ENCODE measurements at regions not wholly inside any gene's neighbourhood (a gene's known extent, or its start where the extent isn't known, plus 50 kb on each side); places are given as distances from the start of the nearest gene placed in this dataset.
"Not testable (repeated sequence)": the region's sequence is repeated elsewhere in the genome, so short reads cannot be mapped to it uniquely, and the experiment has no call there.

- DNase-seq: no peak
Measured at GRCh38 chr4:132097041-132097440, 1052.1 kb upstream of the PCDH10 start.

- DNase-seq: no peak
Measured at GRCh38 chr4:132101526-132101925, 1047.6 kb upstream of the PCDH10 start.

- no peak for DNase-seq
Measured at GRCh38 chr4:132108784-132109183, 1040.3 kb upstream of the PCDH10 start.

DNA sequence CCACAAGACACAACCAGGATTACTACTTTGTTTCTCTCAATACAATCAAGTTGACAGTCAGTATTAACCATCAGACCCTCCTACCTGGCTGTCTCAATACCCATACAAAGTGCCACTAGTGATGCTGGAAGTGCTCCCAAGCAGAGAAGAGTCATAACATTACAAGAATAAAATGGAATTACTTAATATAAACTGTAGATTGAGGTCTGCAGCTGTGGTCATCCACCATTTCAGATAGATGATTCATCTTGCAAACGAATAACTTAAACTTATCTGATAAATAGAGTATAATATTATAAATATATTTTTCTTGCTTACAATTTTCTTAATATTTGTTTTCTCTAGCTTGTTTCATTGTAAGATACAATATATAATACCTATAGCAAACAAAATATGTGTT, 1034.2 kb upstream of the PCDH10 start:
- DNase-seq: no peak

DNA sequence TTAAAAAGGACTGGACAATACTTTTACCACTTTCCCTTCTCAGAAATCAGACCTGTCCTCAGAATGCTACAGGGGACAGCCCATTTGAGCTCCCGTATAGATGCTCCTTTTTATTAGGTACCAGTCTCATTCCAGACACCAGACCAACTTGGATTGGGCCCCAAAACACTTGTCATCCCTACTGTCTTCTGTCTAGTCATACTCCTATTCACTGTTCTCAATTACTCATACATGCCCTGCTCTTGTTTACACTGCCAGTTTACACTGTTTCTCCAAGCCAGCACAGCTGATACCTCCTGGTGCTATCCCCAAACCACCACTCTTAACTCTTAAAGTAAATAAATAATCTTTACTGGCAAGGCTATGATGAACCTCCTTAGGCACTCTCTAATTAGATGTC, 1026.4 kb upstream of the PCDH10 start:
- not testable (repeated sequence) for DNase-seq

DNA sequence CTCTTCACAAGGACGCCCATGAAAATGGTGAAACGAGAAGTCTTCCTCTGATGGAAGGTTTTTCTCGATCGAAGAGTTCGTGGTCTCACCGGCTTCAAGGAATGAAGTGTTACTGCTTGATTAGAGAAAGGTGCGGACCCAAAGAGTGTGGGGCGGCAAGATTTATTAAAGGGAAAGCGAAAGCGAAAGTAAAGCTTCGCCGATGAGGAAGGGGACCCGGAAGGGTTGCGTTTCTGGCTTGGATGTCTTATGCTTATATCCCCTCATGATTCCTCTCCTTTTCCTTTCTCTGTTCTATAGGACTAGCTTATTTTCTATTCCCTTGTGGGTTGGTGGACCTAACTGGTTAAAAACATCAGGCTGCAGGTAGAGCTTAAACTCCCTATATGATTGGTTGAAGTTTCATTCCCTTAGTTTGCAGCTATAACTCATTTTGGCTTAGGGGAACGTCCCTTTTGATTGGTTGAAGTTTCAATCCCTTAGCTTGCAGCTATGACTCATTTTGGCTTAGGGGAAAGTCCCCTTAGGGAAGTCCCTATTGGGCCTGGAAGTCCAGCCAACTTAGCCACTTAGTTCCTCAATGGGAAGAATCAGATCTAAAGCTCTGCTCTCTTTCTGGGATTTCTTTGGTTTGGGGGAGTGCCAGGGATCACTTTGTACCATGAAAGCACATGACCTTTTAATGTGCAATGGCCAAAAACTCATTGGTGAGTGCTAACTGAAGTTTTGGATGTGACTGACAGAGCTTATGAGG, 1025.0 kb upstream of the PCDH10 start:
- DNase-seq: no peak

DNA sequence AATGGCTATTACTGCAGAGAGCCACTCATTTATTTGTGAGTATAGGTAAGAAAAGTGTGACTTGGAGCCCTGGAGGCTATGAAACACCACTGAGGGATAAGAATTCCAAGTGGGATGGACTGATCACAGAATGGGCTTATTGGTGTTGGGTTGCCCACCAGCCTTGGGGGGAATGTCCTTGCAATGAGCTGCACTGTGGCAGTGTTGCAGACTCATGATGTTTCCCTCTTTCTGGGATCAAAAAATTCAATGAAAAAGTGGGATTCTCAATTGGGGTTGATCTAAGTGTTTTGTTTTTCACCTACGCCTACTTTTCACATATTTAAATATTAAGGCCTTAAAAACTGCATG, 1024.5 kb upstream of the PCDH10 start:
- DNase-seq: no peak

DNA sequence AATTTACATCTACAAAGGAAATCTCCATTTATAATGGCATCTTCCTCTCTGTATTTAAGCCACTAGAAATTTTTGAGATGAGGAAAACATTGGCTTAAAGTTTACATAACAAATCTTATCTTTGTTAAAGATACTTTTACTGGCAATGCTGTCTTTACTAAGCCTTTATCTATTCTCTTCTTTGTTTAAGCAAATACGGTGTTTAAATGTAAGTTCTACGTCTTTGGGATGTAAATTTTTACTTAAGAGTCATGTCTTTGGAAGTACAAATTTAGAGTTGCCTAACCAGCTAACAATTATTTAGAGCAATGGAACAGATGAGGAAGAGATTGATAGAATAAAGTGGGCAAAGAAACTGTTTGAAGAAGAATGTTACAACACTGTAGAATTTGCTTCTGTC, 1024.0 kb upstream of the PCDH10 start:
- no peak for DNase-seq

- no peak for DNase-seq
Measured at GRCh38 chr4:132132433-132132832, 1016.7 kb upstream of the PCDH10 start.

DNA sequence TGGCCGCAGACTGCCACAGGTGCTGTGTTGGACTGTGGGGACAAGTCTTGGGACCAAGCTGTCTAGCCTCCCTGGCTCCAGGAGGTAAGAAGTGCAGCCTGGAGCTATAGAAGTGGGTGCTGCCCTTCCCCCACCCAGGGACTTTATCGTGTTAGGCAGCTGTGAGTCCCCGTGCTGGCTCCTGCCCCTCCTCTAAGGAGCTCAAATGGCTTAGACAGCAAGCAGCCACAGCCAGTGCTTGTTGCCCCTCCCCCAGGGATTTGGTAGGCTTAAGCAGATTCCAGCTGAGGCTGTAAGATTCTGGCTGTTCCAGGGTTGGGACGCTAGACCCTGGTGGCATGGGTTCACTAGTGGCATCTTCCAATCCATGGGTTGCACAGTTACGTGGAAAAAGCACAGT, 979.4 kb upstream of the PCDH10 start:
- DNase-seq: no peak

DNA sequence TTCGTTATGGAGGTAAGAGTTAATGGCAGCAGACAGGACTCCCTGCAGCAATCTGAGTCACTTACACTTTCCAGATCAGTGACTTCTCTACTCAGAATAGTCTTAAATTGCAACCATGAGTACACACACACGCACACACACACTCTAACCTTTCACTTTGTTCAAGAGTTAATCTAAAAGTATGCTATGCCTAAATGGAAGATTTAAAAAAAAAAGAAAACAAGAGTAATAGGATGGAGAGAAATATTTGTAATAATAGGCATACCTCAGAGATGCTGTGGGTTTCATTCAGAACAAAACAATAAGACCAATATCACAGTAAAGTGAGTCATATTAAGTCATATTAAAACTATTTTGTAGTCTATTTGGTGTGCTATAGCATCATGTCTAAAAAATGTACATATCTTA, 969.1 kb upstream of the PCDH10 start:
- DNase-seq: no peak

DNA sequence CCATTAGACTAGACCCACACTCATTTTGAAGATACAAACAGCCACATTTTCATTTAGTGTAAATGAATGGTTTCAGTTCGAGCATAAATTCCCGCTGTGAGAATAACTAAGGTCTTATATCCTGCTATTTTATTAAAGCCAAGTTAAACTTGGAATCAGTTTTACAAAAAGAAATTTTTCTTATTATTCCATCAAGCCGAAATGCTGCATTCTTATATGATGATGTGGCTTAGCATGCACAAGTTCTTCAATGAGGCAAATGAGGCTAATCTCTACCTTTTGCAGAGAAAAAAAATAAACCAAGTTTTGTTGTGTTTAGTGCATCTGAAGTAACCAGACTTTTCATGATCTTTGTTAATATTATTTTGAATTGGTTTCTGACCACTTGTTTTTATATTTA, 953.9 kb upstream of the PCDH10 start:
- no peak for DNase-seq

- no peak for DNase-seq
Measured at GRCh38 chr4:132203618-132204017, 945.5 kb upstream of the PCDH10 start.

GRCh38 chr4:132214519-132214918, 934.6 kb upstream of the PCDH10 start:
- no peak for DNase-seq

- DNase-seq: no peak
Measured at GRCh38 chr4:132218406-132218805, 930.7 kb upstream of the PCDH10 start.

DNA sequence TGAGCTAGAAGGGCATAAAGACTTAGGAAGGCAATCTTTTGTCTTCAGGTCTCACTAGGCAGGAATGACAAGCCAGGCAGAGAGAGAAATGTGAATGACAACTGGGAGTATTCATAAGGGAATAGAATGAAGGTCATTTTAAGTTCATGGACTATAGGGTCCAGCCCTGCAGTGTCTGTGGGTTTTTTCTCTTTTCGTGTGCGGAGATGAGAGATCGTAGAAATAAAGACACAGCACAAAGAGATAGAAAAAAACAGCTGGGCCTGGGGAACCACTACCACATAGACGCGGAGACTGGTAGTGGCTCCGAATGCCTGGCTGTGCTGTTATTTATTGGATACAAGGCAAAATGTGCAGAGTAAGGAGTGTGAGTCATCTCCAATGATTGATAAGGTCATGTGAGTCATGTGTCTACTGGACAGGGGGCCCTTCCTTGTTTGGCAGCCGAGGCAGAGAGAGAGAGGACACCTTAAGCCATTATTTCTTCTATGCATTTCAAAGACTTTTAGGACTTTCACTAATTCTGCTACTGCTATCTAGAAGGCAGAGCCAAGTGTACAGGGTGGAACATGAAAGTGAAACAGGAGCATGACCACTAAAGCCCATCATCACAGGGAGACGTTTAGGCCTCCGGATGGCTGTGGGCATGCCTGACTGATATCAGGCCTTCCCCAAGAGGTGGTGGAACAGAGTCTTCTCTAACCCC, 921.8 kb upstream of the PCDH10 start:
- DNase-seq: no peak

DNA sequence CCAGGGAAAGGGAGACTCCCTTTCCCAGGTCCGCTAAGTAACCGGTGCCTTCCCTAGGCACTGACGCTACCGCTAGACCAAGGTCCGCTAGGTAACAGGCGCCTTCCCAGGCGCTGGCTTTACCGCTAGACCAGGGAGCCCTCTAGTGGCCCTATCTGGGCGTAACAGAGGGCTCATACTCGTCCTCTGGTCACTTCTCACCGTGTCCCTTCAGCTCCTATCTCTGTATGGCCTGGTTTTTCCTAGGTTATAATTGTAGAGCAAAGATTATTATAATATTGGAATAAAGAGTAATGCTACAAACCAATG, 921.3 kb upstream of the PCDH10 start:
- DNase-seq: not testable (repeated sequence)

DNA sequence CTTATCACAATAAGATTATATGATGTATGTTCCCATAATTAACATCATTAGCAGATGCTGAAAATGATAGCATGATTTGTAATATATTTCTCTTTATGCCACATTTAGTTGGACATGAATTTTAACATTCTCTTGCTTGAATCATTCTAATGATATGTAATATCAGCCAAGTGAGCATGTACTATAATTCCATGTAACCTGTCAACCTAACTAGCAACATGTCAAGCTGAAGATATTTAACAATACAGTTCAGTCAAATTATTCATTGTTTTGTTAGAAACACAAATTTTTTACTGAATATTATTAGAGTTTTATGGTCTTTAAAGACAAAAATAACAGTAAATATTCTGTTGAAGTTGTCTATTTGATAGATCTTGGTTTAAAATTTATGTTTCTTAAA, 920.4 kb upstream of the PCDH10 start:
- no peak for DNase-seq

DNA sequence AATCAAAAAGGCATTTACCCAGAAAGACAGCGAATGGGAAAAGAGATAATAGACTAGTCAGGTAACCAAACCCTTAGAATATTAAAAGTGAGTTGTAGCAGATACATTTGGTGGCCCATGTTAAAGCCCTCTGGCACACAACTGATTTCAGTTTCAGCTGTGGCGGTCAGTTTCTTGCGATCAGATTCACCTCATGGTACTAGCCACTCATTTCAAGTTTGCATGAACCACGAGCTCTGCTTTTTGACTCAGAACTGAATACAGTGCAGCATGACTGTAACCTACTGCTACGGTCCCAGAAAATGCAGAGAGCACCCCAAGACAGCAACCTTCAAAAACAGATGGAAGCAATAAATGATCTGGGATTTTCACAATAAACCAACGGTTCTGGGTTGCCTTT, 919.1 kb upstream of the PCDH10 start:
- no peak for DNase-seq

- no peak for DNase-seq
Measured at GRCh38 chr4:132238697-132239096, 910.4 kb upstream of the PCDH10 start.

DNA sequence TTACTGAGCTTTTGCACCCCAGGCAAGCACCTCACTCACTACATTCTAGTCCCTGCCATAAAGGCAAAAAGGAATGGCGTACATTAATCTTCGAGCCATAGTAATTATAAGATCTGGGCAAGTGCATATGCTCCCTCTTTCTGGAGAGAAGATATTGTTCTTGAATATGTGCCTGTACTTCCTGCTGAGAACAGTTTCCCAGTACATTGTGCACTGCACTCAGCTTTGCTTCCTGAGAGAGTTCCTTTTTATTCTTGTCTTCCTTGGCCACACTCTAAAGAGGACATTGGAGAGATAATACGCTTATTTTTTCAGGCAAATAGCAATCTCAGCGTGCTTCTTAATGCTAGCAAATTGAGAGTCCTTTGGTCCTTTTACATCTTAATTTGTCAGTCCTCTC, 909.0 kb upstream of the PCDH10 start:
- DNase-seq: no peak

GRCh38 chr4:132245319-132245718, 903.8 kb upstream of the PCDH10 start:
- no peak for DNase-seq

- no peak for DNase-seq
Measured at GRCh38 chr4:132264176-132264575, 884.9 kb upstream of the PCDH10 start.

DNA sequence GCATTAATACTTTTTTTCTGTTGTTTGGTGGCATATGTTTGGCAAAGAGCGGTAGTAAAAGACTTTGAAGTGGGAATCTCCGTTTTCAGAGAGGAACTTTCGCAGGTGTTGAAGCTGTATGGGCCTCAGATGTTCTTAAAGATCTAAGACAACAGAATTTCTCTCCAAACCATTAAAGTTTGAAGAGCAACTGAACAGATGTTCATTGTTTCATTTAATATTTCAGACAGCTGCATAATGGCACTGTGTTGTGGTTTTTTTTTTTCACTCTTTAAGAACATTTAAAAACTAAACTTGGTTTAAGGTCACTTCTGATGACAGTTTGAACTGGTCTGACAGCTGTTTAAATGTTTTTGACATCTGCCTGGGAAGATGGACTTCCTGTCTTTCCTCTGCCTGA, 882.7 kb upstream of the PCDH10 start:
- no peak for DNase-seq

GRCh38 chr4:132267321-132267720, 881.8 kb upstream of the PCDH10 start:
- DNase-seq: no peak

Measured in NCI-H774 (cell line).